Testis (tissue), 2 donors: ENCODE measurements at regions not wholly inside any gene's neighbourhood (a gene's known extent, or its start where the extent isn't known, plus 50 kb on each side); places are given as distances from the start of the nearest gene placed in this dataset.
"Not testable (repeated sequence)": the region's sequence is repeated elsewhere in the genome, so short reads cannot be mapped to it uniquely, and the experiment has no call there.

Experiments used
- DNase-seq: peaks from one replicate; pipeline ENCODE4 v3.0.0-alpha.2; 2019
- H3K27ac ChIP-seq, 2 donors: fragments of 200-600 bp; sonication (generic); one replicate each; pipeline ENCODE4 v1.5.1; 2019
- H3K27me3 ChIP-seq: fragments of 200-600 bp; sonication (generic); one replicate; pipeline ENCODE4 v1.5.1; 2019
- H3K36me3 ChIP-seq: fragments of 200-600 bp; sonication (generic); one replicate; pipeline ENCODE4 v1.5.1; 2017; ENCODE audit warnings: low read depth; ENCODE audit errors: missing control alignments
- H3K4me1 ChIP-seq: fragments of 200-600 bp; sonication (generic); one replicate; pipeline ENCODE4 v1.5.1; 2019
- H3K4me3 ChIP-seq, 2 donors: fragments of 200-600 bp; sonication (generic); one replicate each; pipeline ENCODE4 v1.5.1; 2017 to 2019
- H3K9me3 ChIP-seq: fragments of 200-600 bp; sonication (generic); one replicate; pipeline ENCODE4 v1.5.1; 2017
- POLR2A ChIP-seq: fragments of 450-650 bp; IDR thresholded peaks from one replicate; pipeline ENCODE4 v1.6.1; 2017; ENCODE audit warnings: antibody characterized with exemption, mild to moderate bottlenecking, moderate library complexity
- WGBS, 2 donors: methylation state at CpG; one replicate each; pipeline ENCODE4 v1.1.5; 2018; 5-methylcytosine and 5-hydroxymethylcytosine counted together
- intact Hi-C: fragments of 100-400 bp; cut with DNase I; formaldehyde crosslinking; loops from one replicate; pipeline ENCODE4 v1.15.1; 2023; ENCODE audit warnings: low total_unique reads
- TF ChIP-seq, protein P1 (sequence below), 3 experiments: fragments of 450-650 bp in 2 of 3; fragments of 200-600 bp in 1 of 3; sonication (generic) in 1 of 3; IDR thresholded peaks; one replicate each; pipeline ENCODE4 v1.5.1; 2016 to 2019; ENCODE audit warnings: antibody characterized with exemption in 3 of 3, mild to moderate bottlenecking in 2 of 3, moderate library complexity in 1 of 3

GRCh38 chrX:52270453-52271116 is 85.9 kb downstream of the MAGED4 start:
- WGBS, 2 donors: 40 to 57% methylated on average over 4 of the region's 4 CpGs
- intact Hi-C loops: no loop called here
- H3K27me3 ChIP-seq: no peaks in the 10 kb centered on the region

GRCh38 chrX:52271206-52271605 is 86.5 kb downstream of the MAGED4 start:
- H3K36me3 ChIP-seq: no peaks in the 10 kb centered on the region
- 27 to 43% methylated on average over 2 of the region's 2 CpGs for WGBS, 2 donors
- intact Hi-C loops: no loop called here
- H3K4me3 ChIP-seq: no peak overlapping the region
- peak; percentile 56 for DNase-seq
- no peaks in the 10 kb centered on the region for H3K4me1 ChIP-seq
- H3K27ac ChIP-seq: no peak overlapping the region
- no peaks in the 10 kb centered on the region for H3K9me3 ChIP-seq
- no peaks in the 10 kb centered on the region for H3K27me3 ChIP-seq
- TF ChIP-seq, protein P1, sequence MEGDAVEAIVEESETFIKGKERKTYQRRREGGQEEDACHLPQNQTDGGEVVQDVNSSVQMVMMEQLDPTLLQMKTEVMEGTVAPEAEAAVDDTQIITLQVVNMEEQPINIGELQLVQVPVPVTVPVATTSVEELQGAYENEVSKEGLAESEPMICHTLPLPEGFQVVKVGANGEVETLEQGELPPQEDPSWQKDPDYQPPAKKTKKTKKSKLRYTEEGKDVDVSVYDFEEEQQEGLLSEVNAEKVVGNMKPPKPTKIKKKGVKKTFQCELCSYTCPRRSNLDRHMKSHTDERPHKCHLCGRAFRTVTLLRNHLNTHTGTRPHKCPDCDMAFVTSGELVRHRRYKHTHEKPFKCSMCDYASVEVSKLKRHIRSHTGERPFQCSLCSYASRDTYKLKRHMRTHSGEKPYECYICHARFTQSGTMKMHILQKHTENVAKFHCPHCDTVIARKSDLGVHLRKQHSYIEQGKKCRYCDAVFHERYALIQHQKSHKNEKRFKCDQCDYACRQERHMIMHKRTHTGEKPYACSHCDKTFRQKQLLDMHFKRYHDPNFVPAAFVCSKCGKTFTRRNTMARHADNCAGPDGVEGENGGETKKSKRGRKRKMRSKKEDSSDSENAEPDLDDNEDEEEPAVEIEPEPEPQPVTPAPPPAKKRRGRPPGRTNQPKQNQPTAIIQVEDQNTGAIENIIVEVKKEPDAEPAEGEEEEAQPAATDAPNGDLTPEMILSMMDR (IDR thresholded peaks at IDR 0.05): peak in 1 of 3 experiments; percentile 11
- TF ChIP-seq POLR2A: no peak

More at GRCh38 chrX:52270453-52271116, 85.9 kb downstream of the MAGED4 start:
- TF ChIP-seq, protein P1 (IDR thresholded peaks at IDR 0.05): no peak
- no peak for TF ChIP-seq POLR2A
- Histone ChIP-seq H3K9me3 (no peaks in the 10 kb centered on the region), H3K27ac (no peak overlapping the region), H3K36me3 (no peaks in the 10 kb centered on the region), H3K4me3 (no peak overlapping the region), H3K4me1 (no peaks in the 10 kb centered on the region)
- no peak for DNase-seq

- intact Hi-C loops: no loop called here
- DNase-seq: no peak
- no peaks in the 10 kb centered on the region for H3K36me3 ChIP-seq
Measured at GRCh38 chrX:52277666-52278065, 91.2 kb upstream of the XAGE2 start.

DNA sequence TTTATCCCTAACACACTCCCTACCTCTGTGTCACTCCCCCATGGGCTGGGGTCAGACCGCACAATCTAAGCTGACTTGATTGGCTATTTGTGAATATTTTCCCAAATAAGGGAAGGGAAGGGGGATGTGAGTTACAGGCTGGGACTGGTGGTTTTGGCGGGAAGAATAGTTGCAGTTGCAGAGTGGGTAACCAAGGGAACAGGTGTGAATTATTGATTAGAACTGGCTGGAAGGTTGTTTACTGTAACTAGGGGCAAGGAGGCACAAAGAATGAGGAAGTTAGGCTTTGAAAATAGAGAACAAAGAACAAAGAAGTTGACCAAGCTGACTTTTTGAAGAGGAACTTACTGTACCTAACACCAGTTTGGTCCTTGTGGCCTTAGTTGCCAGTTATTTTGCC is 88.0 kb upstream of the XAGE2 start:
- 70 to 86% methylated on average over 2 of the region's 2 CpGs for WGBS, 2 donors
- Histone ChIP-seq H3K9me3 (no peaks in the 10 kb centered on the region), H3K4me3 (no peak overlapping the region), H3K27ac (no peak overlapping the region), H3K27me3 (no peaks in the 10 kb centered on the region), H3K4me1 (no peaks in the 10 kb centered on the region), H3K36me3 (no peaks in the 10 kb centered on the region)
- intact Hi-C loops: no loop called here
- no peak for DNase-seq
- no peak for TF ChIP-seq POLR2A
- TF ChIP-seq, protein P1 (IDR thresholded peaks at IDR 0.05): no peak

More at GRCh38 chrX:52277666-52278065, 91.2 kb upstream of the XAGE2 start:
- Histone ChIP-seq H3K27me3 (no peaks in the 10 kb centered on the region), H3K9me3 (no peaks in the 10 kb centered on the region), H3K4me1 (no peaks in the 10 kb centered on the region), H3K27ac (no peak overlapping the region), H3K4me3 (no peak overlapping the region)
- 85 to 100% methylated on average over 1 to 8 of the region's 8 CpGs for WGBS, 2 donors
- TF ChIP-seq, protein P1 (IDR thresholded peaks at IDR 0.05): no peak
- no peak for TF ChIP-seq POLR2A

DNA sequence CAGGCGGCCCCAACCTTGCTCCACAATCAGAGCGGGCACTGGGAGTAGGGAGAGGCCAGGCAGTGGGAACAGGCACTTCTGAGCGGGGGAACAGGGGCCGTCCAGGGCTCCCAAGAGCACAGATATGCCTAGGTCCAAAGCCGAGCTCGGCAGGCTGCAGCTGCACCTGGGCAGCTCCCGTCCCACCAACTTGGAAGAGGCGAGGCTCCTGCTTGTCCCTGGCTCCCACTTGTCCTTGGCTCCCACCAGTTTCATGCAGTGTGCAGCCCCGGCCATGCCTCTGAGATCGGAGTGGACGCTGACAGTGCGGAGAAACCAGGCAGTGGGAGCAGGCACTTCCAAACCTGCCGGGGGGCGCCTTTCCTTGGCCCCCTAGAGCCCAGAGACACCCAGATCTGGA is 84.0 kb upstream of the XAGE2 start:
- Histone ChIP-seq H3K36me3 (no peaks in the 10 kb centered on the region), H3K27me3 (no peaks in the 10 kb centered on the region), H3K9me3 (no peaks in the 10 kb centered on the region), H3K4me3 (no peak overlapping the region), H3K27ac (no peak overlapping the region), H3K4me1 (no peaks in the 10 kb centered on the region)
- no peak for TF ChIP-seq POLR2A
- TF ChIP-seq, protein P1 (IDR thresholded peaks at IDR 0.05): no peak
- intact Hi-C loops: no loop called here
- no peak for DNase-seq
- WGBS, 2 donors: 86% methylated on average over 6 of the region's 14 CpGs; no CpG with 5 or more reads in 1 of the 2 donors

GRCh38 chrX:52298968-52299367 is 69.9 kb upstream of the XAGE2 start:
- DNase-seq, H3K4me1 ChIP-seq, H3K36me3 ChIP-seq, H3K4me3 ChIP-seq, H3K27me3 ChIP-seq, H3K9me3 ChIP-seq, H3K27ac ChIP-seq, intact Hi-C loops: not testable (repeated sequence)
- 59% methylated on average over 6 of the region's 6 CpGs; no CpG with 5 or more reads in 1 of the 2 donors for WGBS, 2 donors

- intact Hi-C loops, DNase-seq, H3K27ac ChIP-seq, H3K4me3 ChIP-seq, H3K4me1 ChIP-seq, H3K9me3 ChIP-seq, H3K36me3 ChIP-seq, H3K27me3 ChIP-seq: not testable (repeated sequence)
- WGBS, 2 donors: 91 to 100% methylated on average over 1 of the region's 1 CpG
Measured at GRCh38 chrX:52308532-52308931, 60.3 kb upstream of the XAGE2 start.
